Activated naive CD8-positive, alpha-beta T cell treated with anti-CD3 and anti-CD28 coated beads for 36 hours (primary cell): ENCODE measurements at regions not wholly inside any gene's neighbourhood (a gene's known extent, or its start where the extent isn't known, plus 50 kb on each side); places are given as distances from the start of the nearest gene placed in this dataset.

ENCODE experiments used
- DNase-seq: peaks from one replicate; pipeline ENCODE4 v3.0.0; 2021
- H3K27ac Mint-ChIP-seq: one replicate; pipeline ENCODE4 v1.8.0; 2022; ENCODE audit warnings: mild to moderate bottlenecking, moderate library complexity, mixed read lengths
- H3K27me3 Mint-ChIP-seq: one replicate; pipeline ENCODE4 v1.8.0; 2022; ENCODE audit warnings: mild to moderate bottlenecking, mixed read lengths
- H3K36me3 Mint-ChIP-seq: one replicate; pipeline ENCODE4 v1.8.0; 2021; ENCODE audit warnings: mild to moderate bottlenecking, mixed read lengths
- H3K4me1 Mint-ChIP-seq: one replicate; pipeline ENCODE4 v1.8.0; 2021; ENCODE audit warnings: mixed read lengths
- H3K4me3 Mint-ChIP-seq: one replicate; pipeline ENCODE4 v1.8.0; 2022; ENCODE audit warnings: mild to moderate bottlenecking, moderate library complexity, mixed read lengths
- H3K9me3 Mint-ChIP-seq: one replicate; pipeline ENCODE4 v1.8.0; 2022; ENCODE audit warnings: mixed read lengths

DNA sequence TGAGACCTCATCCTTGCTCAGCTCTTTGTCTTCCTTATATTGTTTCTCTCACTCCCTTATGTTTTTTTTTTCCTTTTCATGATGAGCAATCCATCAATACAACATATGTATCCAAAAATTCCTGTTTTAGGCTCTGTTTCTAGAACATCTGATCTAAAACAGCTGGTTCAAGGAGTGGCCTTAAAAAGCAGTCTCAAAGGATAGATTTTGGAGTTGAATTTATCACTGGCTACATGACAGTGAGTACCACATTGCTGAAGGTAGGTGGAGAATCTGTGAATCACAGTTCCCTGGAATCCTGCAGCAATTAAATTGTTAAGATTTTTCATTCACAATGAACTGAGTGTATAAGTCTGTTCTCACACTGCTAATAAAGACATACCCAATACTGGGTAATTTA lies 155.8 kb upstream of the ADAMTS5 start:
- H3K9me3 Mint-ChIP-seq: no peaks in the 10 kb centered on the region
- no peak for DNase-seq
- H3K4me1 Mint-ChIP-seq: no peaks in the 10 kb centered on the region
- no peak overlapping the region for H3K4me3 Mint-ChIP-seq
- no peaks in the 10 kb centered on the region for H3K36me3 Mint-ChIP-seq
- no peaks in the 10 kb centered on the region for H3K27me3 Mint-ChIP-seq
- no peak overlapping the region for H3K27ac Mint-ChIP-seq

GRCh38 chr21:27114111-27114510 lies 147.2 kb upstream of the ADAMTS5 start:
- H3K4me3 Mint-ChIP-seq: no peak overlapping the region
- H3K9me3 Mint-ChIP-seq: peaks cover 2% of the 10 kb centered on the region
- no peak overlapping the region for H3K27ac Mint-ChIP-seq
- no peaks in the 10 kb centered on the region for H3K4me1 Mint-ChIP-seq
- peaks cover 3% of the 10 kb centered on the region for H3K27me3 Mint-ChIP-seq
- no peaks in the 10 kb centered on the region for H3K36me3 Mint-ChIP-seq
- no peak for DNase-seq

- peaks cover 3% of the 10 kb centered on the region for H3K27me3 Mint-ChIP-seq
- no peaks in the 10 kb centered on the region for H3K9me3 Mint-ChIP-seq
- H3K27ac Mint-ChIP-seq: no peak overlapping the region
- no peak for DNase-seq
- no peaks in the 10 kb centered on the region for H3K4me1 Mint-ChIP-seq
- no peaks in the 10 kb centered on the region for H3K36me3 Mint-ChIP-seq
- H3K4me3 Mint-ChIP-seq: no peak overlapping the region
Measured at GRCh38 chr21:27112186-27112585, 145.3 kb upstream of the ADAMTS5 start.

GRCh38 chr21:27110956-27111355 lies 144.1 kb upstream of the ADAMTS5 start:
- DNase-seq: no peak
- Mint-ChIP-seq H3K4me3 (no peak overlapping the region), H3K4me1 (no peaks in the 10 kb centered on the region), H3K36me3 (no peaks in the 10 kb centered on the region), H3K27me3 (peaks cover 3% of the 10 kb centered on the region), H3K9me3 (no peaks in the 10 kb centered on the region), H3K27ac (no peak overlapping the region)

DNA sequence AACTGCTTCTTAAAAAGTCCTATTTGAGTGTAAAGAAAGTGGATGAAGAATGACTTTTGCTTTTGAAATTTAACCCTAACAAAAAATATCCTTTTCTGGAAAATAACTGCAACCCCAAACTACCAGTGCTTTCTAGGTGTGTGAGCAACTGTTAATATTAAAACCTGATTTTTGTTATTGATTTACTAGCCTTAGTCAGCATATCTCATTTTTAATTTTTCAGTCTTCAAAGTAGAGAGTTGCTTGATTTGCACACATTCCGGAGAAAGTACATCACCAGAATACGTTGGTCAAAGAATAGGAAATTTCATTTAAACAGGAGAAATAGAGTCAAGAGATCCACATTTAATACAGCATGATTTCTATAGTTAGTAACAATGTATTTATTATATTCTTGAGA lies 141.8 kb upstream of the ADAMTS5 start:
- no peak for DNase-seq
- Mint-ChIP-seq H3K27ac (no peak overlapping the region), H3K27me3 (peaks cover 3% of the 10 kb centered on the region), H3K4me3 (no peak overlapping the region), H3K9me3 (no peaks in the 10 kb centered on the region), H3K36me3 (no peaks in the 10 kb centered on the region), H3K4me1 (no peaks in the 10 kb centered on the region)

- no peak for DNase-seq
- H3K4me1 Mint-ChIP-seq: no peaks in the 10 kb centered on the region
- H3K36me3 Mint-ChIP-seq: no peaks in the 10 kb centered on the region
- H3K9me3 Mint-ChIP-seq: no peaks in the 10 kb centered on the region
- H3K27ac Mint-ChIP-seq: no peak overlapping the region
- no peak overlapping the region for H3K4me3 Mint-ChIP-seq
- peaks cover 3% of the 10 kb centered on the region for H3K27me3 Mint-ChIP-seq
Measured at GRCh38 chr21:27108228-27108627, 141.3 kb upstream of the ADAMTS5 start.

DNA sequence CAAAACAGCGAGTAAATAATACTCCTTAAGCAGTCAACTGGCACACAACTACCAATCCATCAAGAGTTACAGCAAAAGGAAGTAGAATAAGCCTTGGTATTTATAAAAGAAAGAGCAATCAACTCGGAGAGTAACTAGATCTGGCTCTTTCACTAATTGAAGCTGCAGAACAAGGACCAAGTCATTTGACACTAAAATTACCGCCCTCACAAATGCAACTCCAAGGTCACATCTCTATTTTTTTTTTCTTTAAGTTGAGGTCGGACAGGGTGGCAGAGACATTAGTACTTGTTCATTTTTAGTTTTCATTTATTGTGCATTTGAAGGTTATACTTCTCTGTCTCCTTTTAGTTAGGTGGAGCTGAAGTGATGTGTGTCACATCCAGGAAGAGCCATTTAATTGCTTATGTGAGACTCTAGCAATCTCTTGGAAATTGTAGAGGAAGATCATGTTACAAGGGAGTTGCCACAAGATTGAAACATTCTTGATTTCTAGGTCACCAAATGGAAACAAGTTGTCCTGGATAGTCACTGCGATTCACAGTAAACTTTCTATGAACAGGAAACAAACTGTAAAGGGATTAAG lies 138.1 kb upstream of the ADAMTS5 start:
- DNase-seq: no peak
- H3K4me3 Mint-ChIP-seq: no peak overlapping the region
- H3K9me3 Mint-ChIP-seq: no peaks in the 10 kb centered on the region
- no peaks in the 10 kb centered on the region for H3K36me3 Mint-ChIP-seq
- H3K27ac Mint-ChIP-seq: no peak overlapping the region
- no peaks in the 10 kb centered on the region for H3K4me1 Mint-ChIP-seq
- H3K27me3 Mint-ChIP-seq: peaks cover 3% of the 10 kb centered on the region

GRCh38 chr21:27103768-27104167 lies 136.9 kb upstream of the ADAMTS5 start:
- no peak overlapping the region for H3K4me3 Mint-ChIP-seq
- no peaks in the 10 kb centered on the region for H3K4me1 Mint-ChIP-seq
- no peaks in the 10 kb centered on the region for H3K36me3 Mint-ChIP-seq
- H3K9me3 Mint-ChIP-seq: peaks cover 2% of the 10 kb centered on the region
- H3K27ac Mint-ChIP-seq: no peak overlapping the region
- H3K27me3 Mint-ChIP-seq: no peaks in the 10 kb centered on the region
- DNase-seq: no peak

- Mint-ChIP-seq H3K27me3 (no peaks in the 10 kb centered on the region), H3K27ac (no peak overlapping the region)
- no peak for DNase-seq
Measured at GRCh38 chr21:27101523-27101922, 134.6 kb upstream of the ADAMTS5 start.

GRCh38 chr21:27094184-27094948 lies 127.5 kb upstream of the ADAMTS5 start:
- Mint-ChIP-seq H3K9me3 (no peaks in the 10 kb centered on the region), H3K36me3 (no peaks in the 10 kb centered on the region), H3K4me1 (no peaks in the 10 kb centered on the region), H3K4me3 (no peak overlapping the region), H3K27me3 (no peaks in the 10 kb centered on the region), H3K27ac (no peak overlapping the region)
- no peak for DNase-seq

More at GRCh38 chr21:27101523-27101922, 134.6 kb upstream of the ADAMTS5 start:
- H3K4me1 Mint-ChIP-seq: no peaks in the 10 kb centered on the region
- H3K36me3 Mint-ChIP-seq: no peaks in the 10 kb centered on the region
- peaks cover 2% of the 10 kb centered on the region for H3K9me3 Mint-ChIP-seq
- H3K4me3 Mint-ChIP-seq: no peak overlapping the region

DNA sequence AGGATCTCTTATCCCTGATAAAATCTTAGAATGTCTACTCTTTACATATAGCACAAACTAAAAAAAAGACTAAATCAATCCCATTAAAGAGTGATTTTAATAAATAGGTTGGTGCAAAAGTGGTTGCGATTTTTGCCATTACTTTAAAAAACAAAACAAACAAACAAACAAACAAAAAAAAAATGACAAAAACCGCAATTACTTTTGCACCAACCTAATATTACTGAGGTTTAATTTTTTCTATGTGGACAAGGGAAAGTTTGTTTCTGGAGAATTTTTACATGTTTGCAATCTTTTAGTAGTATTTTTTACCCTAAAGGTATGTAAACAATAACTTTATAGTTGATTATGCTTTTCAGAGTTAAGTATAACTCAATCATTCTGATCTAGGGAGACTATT lies 119.7 kb upstream of the ADAMTS5 start:
- no peak for DNase-seq
- no peaks in the 10 kb centered on the region for H3K4me1 Mint-ChIP-seq
- H3K36me3 Mint-ChIP-seq: no peaks in the 10 kb centered on the region
- no peaks in the 10 kb centered on the region for H3K9me3 Mint-ChIP-seq
- H3K27me3 Mint-ChIP-seq: no peaks in the 10 kb centered on the region
- H3K4me3 Mint-ChIP-seq: no peak overlapping the region
- no peak overlapping the region for H3K27ac Mint-ChIP-seq

- Mint-ChIP-seq H3K27ac (no peak overlapping the region), H3K27me3 (no peaks in the 10 kb centered on the region), H3K36me3 (no peaks in the 10 kb centered on the region), H3K4me1 (no peaks in the 10 kb centered on the region), H3K4me3 (no peak overlapping the region), H3K9me3 (no peaks in the 10 kb centered on the region)
- DNase-seq: no peak
Measured at GRCh38 chr21:27086186-27086585, 119.3 kb upstream of the ADAMTS5 start.

- Mint-ChIP-seq H3K4me3 (no peak overlapping the region), H3K27ac (no peak overlapping the region), H3K9me3 (no peaks in the 10 kb centered on the region), H3K4me1 (no peaks in the 10 kb centered on the region), H3K36me3 (no peaks in the 10 kb centered on the region), H3K27me3 (no peaks in the 10 kb centered on the region)
- DNase-seq: no peak
Measured at GRCh38 chr21:27085387-27085786, 118.5 kb upstream of the ADAMTS5 start.

DNA sequence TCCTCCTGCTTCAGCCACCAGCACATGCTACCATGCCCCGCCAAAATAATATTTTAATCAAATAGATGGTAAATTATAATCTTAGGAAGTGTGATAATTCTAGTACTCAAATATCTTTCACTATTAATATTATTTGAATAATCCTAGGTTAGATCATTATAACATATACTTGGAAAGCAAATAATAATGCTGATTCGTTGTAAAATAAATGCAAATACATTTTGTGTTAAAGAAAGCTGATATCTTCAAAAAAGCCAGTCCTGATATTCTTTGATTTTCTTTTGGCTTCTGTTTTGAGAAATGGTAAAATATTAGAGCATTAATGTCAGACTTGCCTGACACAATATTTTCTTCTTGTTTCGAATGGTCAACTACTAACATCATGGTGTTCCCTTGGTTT lies 116.3 kb upstream of the ADAMTS5 start:
- no peaks in the 10 kb centered on the region for H3K36me3 Mint-ChIP-seq
- DNase-seq: no peak
- no peak overlapping the region for H3K4me3 Mint-ChIP-seq

GRCh38 chr21:27082431-27083010 lies 115.6 kb upstream of the ADAMTS5 start:
- Mint-ChIP-seq H3K27ac (no peak overlapping the region), H3K4me1 (no peaks in the 10 kb centered on the region), H3K4me3 (no peak overlapping the region), H3K9me3 (no peaks in the 10 kb centered on the region), H3K36me3 (no peaks in the 10 kb centered on the region), H3K27me3 (no peaks in the 10 kb centered on the region)
- no peak for DNase-seq

More for the DNA sequence above, 116.3 kb upstream of the ADAMTS5 start:
- no peaks in the 10 kb centered on the region for H3K27me3 Mint-ChIP-seq
- no peak overlapping the region for H3K27ac Mint-ChIP-seq
- H3K4me1 Mint-ChIP-seq: no peaks in the 10 kb centered on the region
- H3K9me3 Mint-ChIP-seq: no peaks in the 10 kb centered on the region
